ENCODE measurements at regions not wholly inside any gene's neighbourhood (a gene's known extent, or its start where the extent isn't known, plus 50 kb on each side); places are given as distances from the start of the nearest gene placed in this dataset.

DNA sequence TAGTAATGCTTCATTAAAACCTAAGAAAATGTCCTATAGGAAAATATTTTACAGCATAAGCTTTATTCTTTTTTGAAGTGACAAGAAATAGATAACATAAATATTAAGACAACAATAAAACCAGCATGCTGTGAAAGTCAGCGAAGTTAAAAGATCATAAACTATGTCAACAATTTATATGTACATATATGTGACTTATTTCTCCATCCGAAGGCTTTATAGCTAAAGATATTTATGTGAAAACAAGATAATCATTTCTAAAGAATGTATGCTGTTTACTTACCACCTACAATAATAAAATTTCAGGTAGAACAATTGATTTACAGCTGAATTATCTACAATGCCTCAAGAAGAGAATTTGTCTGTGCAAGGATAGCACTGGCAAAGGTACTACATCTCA is 283.4 kb downstream of the CRPPA start:
- TF ChIP-seq POLR2A (IDR thresholded peaks at IDR 0.05; ENCODE audit: low read length), result no peak
- TF ChIP-seq GATA1 (IDR thresholded peaks at IDR 0.05; ENCODE audit: low read depth, low read length), result no peak
